ENCODE measurements at regions not wholly inside any gene's neighbourhood (a gene's known extent, or its start where the extent isn't known, plus 50 kb on each side); places are given as distances from the start of the nearest gene placed in this dataset.

GRCh38 chr12:118637767-118638370 lies 261.5 kb downstream of the SUDS3 start (continued):
- TF ChIP-seq AR (CRISPR knock-in tag; IDR thresholded peaks at IDR 0.05): no peak
- no peak for TF ChIP-seq ARID4B (CRISPR knock-in tag; IDR thresholded peaks at IDR 0.05; ENCODE audit: borderline replicate concordance)
- no peak for TF ChIP-seq OVOL2 (CRISPR knock-in tag; IDR thresholded peaks at IDR 0.05; ENCODE audit: borderline replicate concordance)
- no peak for TF ChIP-seq ELF4 (CRISPR knock-in tag; IDR thresholded peaks at IDR 0.05; ENCODE audit: low read depth)
- no peak for TF ChIP-seq ZNF281 (CRISPR knock-in tag; IDR thresholded peaks at IDR 0.05)
- TF ChIP-seq NR2C2 (CRISPR knock-in tag; IDR thresholded peaks at IDR 0.05): no peak
- TF ChIP-seq ZNF396 (CRISPR knock-in tag; IDR thresholded peaks at IDR 0.05; ENCODE audit: borderline replicate concordance): no peak
- TF ChIP-seq PRRX2 (CRISPR knock-in tag; IDR thresholded peaks at IDR 0.05): no peak
- no peak for TF ChIP-seq ZNF121 (CRISPR knock-in tag; IDR thresholded peaks at IDR 0.05)
- no peak for TF ChIP-seq SMAD4 (CRISPR knock-in tag; IDR thresholded peaks at IDR 0.05)
- no peak for TF ChIP-seq NR3C1 (CRISPR knock-in tag; conservative IDR thresholded peaks at IDR 0.05; ENCODE audit: low read depth)
- TF ChIP-seq ZNF232 (CRISPR knock-in tag; IDR thresholded peaks at IDR 0.05): no peak
- no peak for TF ChIP-seq TEAD1 (CRISPR knock-in tag; IDR thresholded peaks at IDR 0.05)
- no peak for TF ChIP-seq ZNF671 (CRISPR knock-in tag; IDR thresholded peaks at IDR 0.05)
- TF ChIP-seq MLX (CRISPR knock-in tag; IDR thresholded peaks at IDR 0.05): no peak
- no peak for TF ChIP-seq FOXK1 (CRISPR knock-in tag; IDR thresholded peaks at IDR 0.05)

GRCh38 chr12:118641249-118641648 lies 264.9 kb downstream of the SUDS3 start:
- ATAC-seq (no peak), DNase-seq (ENCODE audit: low spot score) (no peak)
- CTCF ChIA-PET: no interaction called here
- H3K36me3 Mint-ChIP-seq: no peaks in the 10 kb centered on the region
- H3K4me3 Mint-ChIP-seq: no peak overlapping the region
- no peak overlapping the region for H3K27ac Mint-ChIP-seq
- H3K4me1 Mint-ChIP-seq: peaks cover 10% of the 10 kb centered on the region
- H3K9me3 Mint-ChIP-seq: peaks cover 8% of the 10 kb centered on the region
- peaks cover 3% of the 10 kb centered on the region; the same call in 1 of the 2 replicates for H3K27me3 Mint-ChIP-seq (ENCODE audit: low read depth)
- POLR2A ChIA-PET: no interaction called here
- TF ChIP-seq NR1H2 (CRISPR knock-in tag; IDR thresholded peaks at IDR 0.05) (no peak), USF2 (CRISPR knock-in tag; IDR thresholded peaks at IDR 0.05) (peak; percentile 41)
